SK-N-SH treated with all-trans-retinoic acid at 6 μM for 48 hours (cell line): ENCODE measurements at regions not wholly inside any gene's neighbourhood (a gene's known extent, or its start where the extent isn't known, plus 50 kb on each side); places are given as distances from the start of the nearest gene placed in this dataset.

Experiments used
- ATAC-seq: fragments of 200-7000 bp; cut with Tn5 transposase; 3 replicates; pipeline ENCODE4 v1.9.1; 2020; ENCODE audit warnings: mild to moderate bottlenecking, moderate library complexity
- ARNTL ChIP-seq: fragments of 450-650 bp; formaldehyde crosslinking; IDR thresholded peaks from 2 replicates; pipeline ENCODE4 v1.5.0; 2020; ENCODE audit warnings: low read depth, mild to moderate bottlenecking, moderate library complexity, borderline replicate concordance
- BACH2 ChIP-seq: fragments of 250-450 bp; sonication (Bioruptor Pico); IDR thresholded peaks from 2 replicates; pipeline ENCODE4 v1.9.0; 2021; ENCODE audit warnings: mild to moderate bottlenecking, borderline replicate concordance
- CREB5 ChIP-seq: fragments of 250-450 bp; sonication (Bioruptor Pico); IDR thresholded peaks from 2 replicates; pipeline ENCODE4 v1.5.1; 2020; ENCODE audit warnings: low read depth, mild to moderate bottlenecking, moderate library complexity
- CSDC2 ChIP-seq: fragments of 250-450 bp; sonication (Bioruptor Pico); IDR thresholded peaks from 2 replicates; pipeline ENCODE4 v1.5.0; 2020; ENCODE audit warnings: mild to moderate bottlenecking, moderate library complexity
- ESRRG ChIP-seq: fragments of 250-450 bp; sonication (Bioruptor Pico); IDR thresholded peaks from 2 replicates; pipeline ENCODE4 v1.6.1; 2021; ENCODE audit warnings: mild to moderate bottlenecking
- GLIS3 ChIP-seq: fragments of 250-450 bp; sonication (Bioruptor Pico); IDR thresholded peaks from 2 replicates; pipeline ENCODE4 v1.5.0; 2020; ENCODE audit warnings: mild to moderate bottlenecking, moderate library complexity
- ISL1 ChIP-seq: fragments of 250-450 bp; sonication (Bioruptor Pico); IDR thresholded peaks from 2 replicates; pipeline ENCODE4 v2.1.2; 2022; ENCODE audit warnings: mild to moderate bottlenecking, moderate library complexity
- OSR1 ChIP-seq: fragments of 250-450 bp; sonication (Bioruptor Pico); IDR thresholded peaks from 2 replicates; pipeline ENCODE4 v1.8.0; 2022; ENCODE audit warnings: moderate library complexity, mild to moderate bottlenecking, inconsistent platforms
- PPARA ChIP-seq: fragments of 250-450 bp; sonication (Bioruptor Pico); IDR thresholded peaks from 2 replicates; pipeline ENCODE4 v1.5.0; 2020; ENCODE audit warnings: mild to moderate bottlenecking, borderline replicate concordance
- RARB ChIP-seq: fragments of 250-450 bp; sonication (Bioruptor Pico); IDR thresholded peaks from 2 replicates; pipeline ENCODE4 v1.8.0; 2021; ENCODE audit warnings: mild to moderate bottlenecking, moderate library complexity
- SNAI2 ChIP-seq: fragments of 250-450 bp; sonication (Bioruptor Pico); IDR thresholded peaks from 2 replicates; pipeline ENCODE4 v1.5.0; 2020; ENCODE audit warnings: mild to moderate bottlenecking, moderate library complexity
- TOX ChIP-seq: fragments of 250-450 bp; sonication (Bioruptor Pico); IDR thresholded peaks from 2 replicates; pipeline ENCODE4 v1.8.0; 2021; ENCODE audit warnings: mild to moderate bottlenecking, moderate library complexity, borderline replicate concordance
- TSHZ2 ChIP-seq: fragments of 250-450 bp; sonication (Bioruptor Pico); IDR thresholded peaks from 2 replicates; pipeline ENCODE4 v1.5.0; 2020; ENCODE audit warnings: mild to moderate bottlenecking, moderate library complexity
- ZC3H10 ChIP-seq: fragments of 250-450 bp; sonication (Bioruptor Pico); IDR thresholded peaks from 2 replicates; pipeline ENCODE4 v1.5.1; 2021; ENCODE audit warnings: mild to moderate bottlenecking, moderate library complexity
- ZFP3 ChIP-seq: fragments of 250-450 bp; sonication (Bioruptor Pico); IDR thresholded peaks from 2 replicates; pipeline ENCODE4 v1.5.0; 2020; ENCODE audit warnings: mild to moderate bottlenecking, moderate library complexity
- ZNF70 ChIP-seq: fragments of 450-650 bp; formaldehyde crosslinking; IDR thresholded peaks from 2 replicates; pipeline ENCODE4 v1.5.0; 2020; ENCODE audit warnings: mild to moderate bottlenecking, moderate library complexity
- TF ChIP-seq, protein P1 (sequence below): fragments of 250-450 bp; sonication (Bioruptor Pico); IDR thresholded peaks from 2 replicates; pipeline ENCODE4 v1.5.1; 2021; ENCODE audit warnings: mild to moderate bottlenecking, moderate library complexity
- TF ChIP-seq, protein P2 (sequence below): fragments of 250-450 bp; sonication (Bioruptor Pico); IDR thresholded peaks from 2 replicates; pipeline ENCODE4 v1.8.0; 2020; ENCODE audit warnings: mild to moderate bottlenecking, moderate library complexity, borderline replicate concordance
- TF ChIP-seq, protein P3 (sequence below): fragments of 250-450 bp; sonication (Bioruptor Pico); IDR thresholded peaks from 2 replicates; pipeline ENCODE4 v1.8.0; 2021; ENCODE audit warnings: low read depth, mild to moderate bottlenecking, moderate library complexity, borderline replicate concordance

DNA sequence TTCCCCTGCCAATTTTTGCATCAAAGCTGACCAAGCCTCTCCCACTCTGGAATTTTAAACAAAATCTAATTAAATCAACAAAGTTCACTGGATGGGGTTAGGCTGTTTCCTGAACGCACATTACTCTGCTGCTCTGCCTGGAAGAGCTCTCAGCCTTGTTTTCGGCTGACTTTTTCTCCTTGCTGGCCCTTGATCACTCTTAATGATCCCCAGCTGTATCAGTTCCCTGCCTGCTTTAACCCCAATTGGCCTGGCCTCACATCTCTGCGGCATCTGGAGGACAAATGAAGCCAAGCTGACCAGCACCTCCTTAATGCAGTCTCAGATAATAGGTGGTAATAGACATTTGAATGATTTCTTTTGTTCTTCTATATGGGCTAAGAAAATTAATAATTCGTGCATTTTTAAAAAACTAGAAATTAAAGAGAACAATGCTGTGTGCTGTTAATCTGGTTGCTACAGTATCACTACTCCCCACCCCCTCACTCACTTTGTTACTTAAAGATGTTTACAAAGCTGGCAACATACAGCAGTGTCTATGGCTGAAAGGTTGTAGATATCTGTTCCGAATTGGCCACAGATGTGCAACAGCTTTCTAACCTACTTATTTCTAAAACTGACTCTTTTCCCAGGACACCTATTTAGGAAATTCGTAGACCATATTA lies 415.2 kb upstream of the KCNH7 start:
- no peak for TF ChIP-seq TOX (CRISPR knock-in tag)
- TF ChIP-seq, all 23 proteins: peak for 0
- no peak for ATAC-seq

DNA sequence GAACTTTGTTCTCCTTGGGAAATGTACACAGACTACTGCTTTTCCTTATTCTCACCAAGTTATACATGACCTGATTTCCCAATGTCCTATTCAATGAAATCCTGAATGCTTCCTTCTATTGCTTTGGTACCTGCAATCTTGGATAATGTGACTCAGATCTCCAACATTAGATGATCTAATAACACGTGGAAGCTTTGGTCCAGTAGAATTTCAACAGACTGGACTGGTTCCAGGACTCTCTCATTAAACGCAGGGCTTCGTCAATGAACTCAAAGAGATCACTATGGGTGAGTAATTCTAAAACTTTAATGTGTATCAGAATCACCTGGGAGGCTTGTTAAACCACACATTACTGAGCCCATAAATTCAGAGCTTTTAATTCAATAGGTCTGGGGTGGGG lies 413.6 kb upstream of the KCNH7 start:
- ATAC-seq = no peak
- no peak for TF ChIP-seq CSDC2 (CRISPR knock-in tag)
- no peak for TF ChIP-seq ESRRG
- TF ChIP-seq SNAI2 (CRISPR knock-in tag) = no peak
- no peak for TF ChIP-seq CREB5 (CRISPR knock-in tag)

DNA sequence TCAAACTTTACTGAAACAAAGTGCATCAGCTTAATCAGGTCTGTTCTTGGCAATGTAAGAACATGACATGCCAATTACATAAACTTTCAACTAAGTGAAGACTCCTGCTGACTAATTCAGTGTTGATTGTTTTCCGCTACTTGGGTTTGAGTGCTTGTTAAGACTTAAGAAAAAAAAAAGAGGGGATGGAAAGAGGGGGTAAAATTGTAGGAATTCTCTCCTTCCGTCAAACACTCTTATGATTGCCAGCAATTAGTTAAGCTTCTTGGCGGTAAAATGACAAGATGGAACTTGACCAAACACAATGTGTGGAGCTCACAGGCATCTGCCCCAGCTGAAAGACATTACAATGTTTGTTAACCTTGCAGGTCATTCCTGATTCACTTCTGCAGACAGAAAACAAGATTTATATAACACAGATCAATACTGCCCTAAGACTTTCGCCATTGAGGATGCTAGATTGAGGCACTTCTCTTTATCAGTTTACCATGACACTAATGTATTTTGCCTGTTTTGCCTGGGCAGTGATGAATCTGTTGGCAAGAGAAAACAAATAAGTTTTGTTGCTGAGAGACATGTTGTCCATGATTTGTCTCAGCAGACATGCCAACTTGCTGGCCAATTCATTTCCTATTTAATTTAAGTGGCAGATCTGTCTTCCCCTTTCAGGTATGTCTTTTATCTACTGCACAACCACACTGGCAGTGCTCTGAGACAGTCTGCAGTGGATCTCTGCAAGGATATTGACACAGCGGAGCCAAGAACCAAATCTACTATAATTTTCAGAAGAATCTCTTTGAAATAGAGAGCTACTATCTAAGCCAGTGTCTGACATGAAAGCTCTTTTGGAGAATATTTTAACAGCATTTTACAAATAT lies 410.0 kb upstream of the KCNH7 start:
- no peak for TF ChIP-seq ZC3H10 (CRISPR knock-in tag)
- TF ChIP-seq ISL1 (CRISPR knock-in tag) = no peak
- TF ChIP-seq TSHZ2 (CRISPR knock-in tag) = no peak
- TF ChIP-seq ZFP3 (CRISPR knock-in tag) = no peak
- TF ChIP-seq, protein P1, sequence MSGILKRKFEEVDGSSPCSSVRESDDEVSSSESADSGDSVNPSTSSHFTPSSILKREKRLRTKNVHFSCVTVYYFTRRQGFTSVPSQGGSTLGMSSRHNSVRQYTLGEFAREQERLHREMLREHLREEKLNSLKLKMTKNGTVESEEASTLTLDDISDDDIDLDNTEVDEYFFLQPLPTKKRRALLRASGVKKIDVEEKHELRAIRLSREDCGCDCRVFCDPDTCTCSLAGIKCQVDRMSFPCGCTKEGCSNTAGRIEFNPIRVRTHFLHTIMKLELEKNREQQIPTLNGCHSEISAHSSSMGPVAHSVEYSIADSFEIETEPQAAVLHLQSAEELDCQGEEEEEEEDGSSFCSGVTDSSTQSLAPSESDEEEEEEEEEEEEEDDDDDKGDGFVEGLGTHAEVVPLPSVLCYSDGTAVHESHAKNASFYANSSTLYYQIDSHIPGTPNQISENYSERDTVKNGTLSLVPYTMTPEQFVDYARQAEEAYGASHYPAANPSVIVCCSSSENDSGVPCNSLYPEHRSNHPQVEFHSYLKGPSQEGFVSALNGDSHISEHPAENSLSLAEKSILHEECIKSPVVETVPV = no peak
- TF ChIP-seq SNAI2 (CRISPR knock-in tag) = no peak
- no peak for TF ChIP-seq BACH2 (CRISPR knock-in tag)
- TF ChIP-seq, protein P2, sequence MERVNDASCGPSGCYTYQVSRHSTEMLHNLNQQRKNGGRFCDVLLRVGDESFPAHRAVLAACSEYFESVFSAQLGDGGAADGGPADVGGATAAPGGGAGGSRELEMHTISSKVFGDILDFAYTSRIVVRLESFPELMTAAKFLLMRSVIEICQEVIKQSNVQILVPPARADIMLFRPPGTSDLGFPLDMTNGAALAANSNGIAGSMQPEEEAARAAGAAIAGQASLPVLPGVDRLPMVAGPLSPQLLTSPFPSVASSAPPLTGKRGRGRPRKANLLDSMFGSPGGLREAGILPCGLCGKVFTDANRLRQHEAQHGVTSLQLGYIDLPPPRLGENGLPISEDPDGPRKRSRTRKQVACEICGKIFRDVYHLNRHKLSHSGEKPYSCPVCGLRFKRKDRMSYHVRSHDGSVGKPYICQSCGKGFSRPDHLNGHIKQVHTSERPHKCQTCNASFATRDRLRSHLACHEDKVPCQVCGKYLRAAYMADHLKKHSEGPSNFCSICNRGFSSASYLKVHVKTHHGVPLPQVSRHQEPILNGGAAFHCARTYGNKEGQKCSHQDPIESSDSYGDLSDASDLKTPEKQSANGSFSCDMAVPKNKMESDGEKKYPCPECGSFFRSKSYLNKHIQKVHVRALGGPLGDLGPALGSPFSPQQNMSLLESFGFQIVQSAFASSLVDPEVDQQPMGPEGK (CRISPR knock-in tag) = no peak
- no peak for TF ChIP-seq OSR1
- TF ChIP-seq ARNTL (CRISPR knock-in tag) = no peak
- TF ChIP-seq RARB = no peak
- no peak for TF ChIP-seq ZNF70 (CRISPR knock-in tag)
- ATAC-seq = no peak

- no peak for ATAC-seq
- TF ChIP-seq GLIS3 (CRISPR knock-in tag) (no peak), SNAI2 (CRISPR knock-in tag) (no peak), ZC3H10 (CRISPR knock-in tag) (no peak), BACH2 (CRISPR knock-in tag) (no peak), PPARA (CRISPR knock-in tag) (no peak), ZFP3 (CRISPR knock-in tag) (no peak), ISL1 (CRISPR knock-in tag) (no peak), TOX (CRISPR knock-in tag) (no peak), CREB5 (CRISPR knock-in tag) (no peak)
- TF ChIP-seq, protein P1 = no peak
- TF ChIP-seq, protein P2 (CRISPR knock-in tag) = no peak
- TF ChIP-seq, protein P3, sequence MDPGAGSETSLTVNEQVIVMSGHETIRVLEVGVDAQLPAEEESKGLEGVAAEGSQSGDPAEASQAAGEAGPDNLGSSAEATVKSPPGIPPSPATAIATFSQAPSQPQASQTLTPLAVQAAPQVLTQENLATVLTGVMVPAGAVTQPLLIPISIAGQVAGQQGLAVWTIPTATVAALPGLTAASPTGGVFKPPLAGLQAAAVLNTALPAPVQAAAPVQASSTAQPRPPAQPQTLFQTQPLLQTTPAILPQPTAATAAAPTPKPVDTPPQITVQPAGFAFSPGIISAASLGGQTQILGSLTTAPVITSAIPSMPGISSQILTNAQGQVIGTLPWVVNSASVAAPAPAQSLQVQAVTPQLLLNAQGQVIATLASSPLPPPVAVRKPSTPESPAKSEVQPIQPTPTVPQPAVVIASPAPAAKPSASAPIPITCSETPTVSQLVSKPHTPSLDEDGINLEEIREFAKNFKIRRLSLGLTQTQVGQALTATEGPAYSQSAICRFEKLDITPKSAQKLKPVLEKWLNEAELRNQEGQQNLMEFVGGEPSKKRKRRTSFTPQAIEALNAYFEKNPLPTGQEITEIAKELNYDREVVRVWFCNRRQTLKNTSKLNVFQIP (CRISPR knock-in tag) = no peak
Observed at GRCh38 chr2:163247847-163248220, 409.3 kb upstream of the KCNH7 start.
